Neural cell (in vitro differentiated cells): ENCODE measurements at regions not wholly inside any gene's neighbourhood (a gene's known extent, or its start where the extent isn't known, plus 50 kb on each side); places are given as distances from the start of the nearest gene placed in this dataset.

Source experiments
- H2AFZ ChIP-seq: fragments of 200-600, 300-800 bp; sonication (generic), shearing (Covaris generic); 2 replicates; pipeline ENCODE4 v1.6.0; 2014; ENCODE audit warnings: low read depth, mild to moderate bottlenecking, antibody characterized with exemption, low read length, moderate library complexity
- H3F3A ChIP-seq: fragments of 200-600 bp; shearing (Covaris generic); 2 replicates; pipeline ENCODE4 v1.6.1; 2016; ENCODE audit warnings: mild to moderate bottlenecking, moderate library complexity, mixed read lengths, antibody characterized with exemption, low read length; ENCODE audit not compliant: insufficient read depth, poor library complexity, severe bottlenecking
- H3K27ac ChIP-seq: fragments of 200-600, 300-800 bp; sonication (generic), shearing (Covaris generic); 2 replicates; pipeline ENCODE4 v1.5.1; 2014; ENCODE audit warnings: mild to moderate bottlenecking, low read length, moderate library complexity
- H3K27me3 ChIP-seq: fragments of 300-800, 200-600 bp; sonication (generic), shearing (Covaris generic); 2 replicates; pipeline ENCODE4 v1.6.0; 2014; ENCODE audit warnings: mild to moderate bottlenecking, low read depth, low read length, moderate library complexity; ENCODE audit not compliant: insufficient read depth
- H3K36me3 ChIP-seq: fragments of 300-800, 200-600 bp; sonication (generic), shearing (Covaris generic); 2 replicates; pipeline ENCODE4 v1.5.1; 2014; ENCODE audit warnings: mild to moderate bottlenecking, antibody characterized with exemption, low read length, moderate library complexity; ENCODE audit not compliant: insufficient read depth
- H3K4me2 ChIP-seq: fragments of 300-800, 200-600 bp; sonication (generic), shearing (Covaris generic); 2 replicates; pipeline ENCODE4 v1.6.0; 2014; ENCODE audit warnings: mild to moderate bottlenecking, low read length
- H3K4me3 ChIP-seq: fragments of 300-800, 200-600 bp; sonication (generic), shearing (Covaris generic); 2 replicates; pipeline ENCODE4 v1.5.1; 2014; ENCODE audit warnings: mild to moderate bottlenecking, low read length, moderate library complexity
- H3K79me2 ChIP-seq: fragments of 200-600 bp; shearing (Covaris generic); replicated peaks from 2 replicates; pipeline ENCODE4 v1.6.0; 2014; ENCODE audit warnings: mild to moderate bottlenecking, low read length, moderate library complexity; ENCODE audit not compliant: insufficient read depth
- H3K9ac ChIP-seq: fragments of 300-800, 200-600 bp; sonication (generic), shearing (Covaris generic); 2 replicates; pipeline ENCODE4 v1.6.1; 2016; ENCODE audit warnings: mild to moderate bottlenecking, low read length, mixed read lengths
- H3K9me2 ChIP-seq: fragments of 200-600 bp; shearing (Covaris generic); 2 replicates; pipeline ENCODE4 v1.6.1; 2016; ENCODE audit warnings: mild to moderate bottlenecking, low read length, mixed read lengths; ENCODE audit not compliant: insufficient read depth
- H3K9me3 ChIP-seq: fragments of 200-600, 300-800 bp; sonication (generic), shearing (Covaris generic); 2 replicates; pipeline ENCODE4 v1.6.1; 2016; ENCODE audit warnings: mild to moderate bottlenecking, mixed run types, low read length, moderate library complexity, mixed read lengths
- H4K20me1 ChIP-seq: fragments of 200-600 bp; shearing (Covaris generic); 2 replicates; pipeline ENCODE4 v1.6.1; 2016; ENCODE audit warnings: mild to moderate bottlenecking, mixed run types; ENCODE audit not compliant: insufficient read depth
- EP300 ChIP-seq: fragments of 450-650 bp; conservative IDR thresholded peaks from 2 replicates; pipeline ENCODE4 v1.6.1; 2014; ENCODE audit warnings: antibody characterized with exemption, mild to moderate bottlenecking, moderate library complexity; ENCODE audit not compliant: poor library complexity, severe bottlenecking
- EZH2 ChIP-seq: fragments of 200-600, 300-800 bp; shearing (Covaris generic), sonication (generic); IDR thresholded peaks from 2 replicates; pipeline ENCODE4 v1.6.1; 2014; ENCODE audit warnings: antibody characterized with exemption, low read length, borderline replicate concordance, mild to moderate bottlenecking; ENCODE audit not compliant: insufficient read depth, poor library complexity, severe bottlenecking
- MXI1 ChIP-seq: fragments of 450-650 bp; conservative IDR thresholded peaks from 2 replicates; pipeline ENCODE4 v1.6.1; 2014; ENCODE audit warnings: antibody characterized with exemption, mild to moderate bottlenecking; ENCODE audit not compliant: poor library complexity, severe bottlenecking
- POLR2AphosphoS5 ChIP-seq: IDR thresholded peaks from 2 replicates; pipeline ENCODE4 v1.6.1; 2012
- RAD21 ChIP-seq: fragments of 450-650 bp; conservative IDR thresholded peaks from 2 replicates; pipeline ENCODE4 v1.6.1; 2014; ENCODE audit warnings: antibody characterized with exemption, mild to moderate bottlenecking, moderate library complexity
- SMC3 ChIP-seq: fragments of 450-650 bp; conservative IDR thresholded peaks from 2 replicates; pipeline ENCODE4 v1.6.1; 2014; ENCODE audit warnings: antibody characterized with exemption, mild to moderate bottlenecking, moderate library complexity; ENCODE audit not compliant: poor library complexity
- TAF1 ChIP-seq: IDR thresholded peaks from 2 replicates; pipeline ENCODE4 v1.6.1; 2012; ENCODE audit warnings: low read depth
- TF ChIP-seq, protein P1 (sequence below): fragments of 450-650 bp; IDR thresholded peaks from 2 replicates; pipeline ENCODE4 v1.5.1; 2014; ENCODE audit warnings: antibody characterized with exemption, mild to moderate bottlenecking, moderate library complexity; ENCODE audit not compliant: poor library complexity, severe bottlenecking
- TF ChIP-seq, protein P2 (sequence below): IDR thresholded peaks from 2 replicates; pipeline ENCODE4 v1.6.1; 2012; ENCODE audit warnings: borderline replicate concordance

DNA sequence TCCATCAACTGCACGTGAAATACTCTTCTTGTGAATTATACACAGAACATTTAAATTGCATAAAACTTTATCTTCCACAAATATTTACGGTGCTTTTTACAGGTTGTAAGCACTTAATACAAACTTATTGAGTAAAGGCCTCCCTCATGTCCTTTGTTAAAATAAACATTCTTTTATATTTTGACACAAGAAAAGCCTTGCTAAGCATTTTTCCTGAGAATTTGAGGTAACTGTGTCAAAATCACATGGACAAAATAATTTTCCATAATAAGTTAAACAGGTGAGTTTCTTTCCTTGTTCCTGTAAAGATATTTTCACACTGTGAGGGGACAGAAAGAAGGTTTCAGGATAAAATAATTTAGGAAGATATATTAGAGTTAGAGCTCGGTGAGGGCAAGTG is 1317.1 kb upstream of the ZEB2 start:
- Histone ChIP-seq H3K9me2 (no peaks in the 10 kb centered on the region), H3F3A (no peaks in the 10 kb centered on the region), H3K27ac (no peak overlapping the region), H2AFZ (no peak overlapping the region), H3K4me3 (no peak overlapping the region), H3K36me3 (no peaks in the 10 kb centered on the region), H3K9ac (no peak overlapping the region), H4K20me1 (no peaks in the 10 kb centered on the region), H3K79me2 (no peaks in the 10 kb centered on the region), H3K9me3 (no peaks in the 10 kb centered on the region), H3K4me2 (no peak overlapping the region), H3K27me3 (no peaks in the 10 kb centered on the region)
- TF ChIP-seq TAF1 = no peak
- TF ChIP-seq POLR2AphosphoS5 = no peak
- TF ChIP-seq RAD21 = no peak
- TF ChIP-seq, protein P1, sequence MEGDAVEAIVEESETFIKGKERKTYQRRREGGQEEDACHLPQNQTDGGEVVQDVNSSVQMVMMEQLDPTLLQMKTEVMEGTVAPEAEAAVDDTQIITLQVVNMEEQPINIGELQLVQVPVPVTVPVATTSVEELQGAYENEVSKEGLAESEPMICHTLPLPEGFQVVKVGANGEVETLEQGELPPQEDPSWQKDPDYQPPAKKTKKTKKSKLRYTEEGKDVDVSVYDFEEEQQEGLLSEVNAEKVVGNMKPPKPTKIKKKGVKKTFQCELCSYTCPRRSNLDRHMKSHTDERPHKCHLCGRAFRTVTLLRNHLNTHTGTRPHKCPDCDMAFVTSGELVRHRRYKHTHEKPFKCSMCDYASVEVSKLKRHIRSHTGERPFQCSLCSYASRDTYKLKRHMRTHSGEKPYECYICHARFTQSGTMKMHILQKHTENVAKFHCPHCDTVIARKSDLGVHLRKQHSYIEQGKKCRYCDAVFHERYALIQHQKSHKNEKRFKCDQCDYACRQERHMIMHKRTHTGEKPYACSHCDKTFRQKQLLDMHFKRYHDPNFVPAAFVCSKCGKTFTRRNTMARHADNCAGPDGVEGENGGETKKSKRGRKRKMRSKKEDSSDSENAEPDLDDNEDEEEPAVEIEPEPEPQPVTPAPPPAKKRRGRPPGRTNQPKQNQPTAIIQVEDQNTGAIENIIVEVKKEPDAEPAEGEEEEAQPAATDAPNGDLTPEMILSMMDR = no peak
- TF ChIP-seq EZH2 = no peak
- TF ChIP-seq, protein P2, sequence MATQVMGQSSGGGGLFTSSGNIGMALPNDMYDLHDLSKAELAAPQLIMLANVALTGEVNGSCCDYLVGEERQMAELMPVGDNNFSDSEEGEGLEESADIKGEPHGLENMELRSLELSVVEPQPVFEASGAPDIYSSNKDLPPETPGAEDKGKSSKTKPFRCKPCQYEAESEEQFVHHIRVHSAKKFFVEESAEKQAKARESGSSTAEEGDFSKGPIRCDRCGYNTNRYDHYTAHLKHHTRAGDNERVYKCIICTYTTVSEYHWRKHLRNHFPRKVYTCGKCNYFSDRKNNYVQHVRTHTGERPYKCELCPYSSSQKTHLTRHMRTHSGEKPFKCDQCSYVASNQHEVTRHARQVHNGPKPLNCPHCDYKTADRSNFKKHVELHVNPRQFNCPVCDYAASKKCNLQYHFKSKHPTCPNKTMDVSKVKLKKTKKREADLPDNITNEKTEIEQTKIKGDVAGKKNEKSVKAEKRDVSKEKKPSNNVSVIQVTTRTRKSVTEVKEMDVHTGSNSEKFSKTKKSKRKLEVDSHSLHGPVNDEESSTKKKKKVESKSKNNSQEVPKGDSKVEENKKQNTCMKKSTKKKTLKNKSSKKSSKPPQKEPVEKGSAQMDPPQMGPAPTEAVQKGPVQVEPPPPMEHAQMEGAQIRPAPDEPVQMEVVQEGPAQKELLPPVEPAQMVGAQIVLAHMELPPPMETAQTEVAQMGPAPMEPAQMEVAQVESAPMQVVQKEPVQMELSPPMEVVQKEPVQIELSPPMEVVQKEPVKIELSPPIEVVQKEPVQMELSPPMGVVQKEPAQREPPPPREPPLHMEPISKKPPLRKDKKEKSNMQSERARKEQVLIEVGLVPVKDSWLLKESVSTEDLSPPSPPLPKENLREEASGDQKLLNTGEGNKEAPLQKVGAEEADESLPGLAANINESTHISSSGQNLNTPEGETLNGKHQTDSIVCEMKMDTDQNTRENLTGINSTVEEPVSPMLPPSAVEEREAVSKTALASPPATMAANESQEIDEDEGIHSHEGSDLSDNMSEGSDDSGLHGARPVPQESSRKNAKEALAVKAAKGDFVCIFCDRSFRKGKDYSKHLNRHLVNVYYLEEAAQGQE = no peak
- no peak for TF ChIP-seq MXI1
- no peak for TF ChIP-seq EP300
- TF ChIP-seq SMC3 = no peak

DNA sequence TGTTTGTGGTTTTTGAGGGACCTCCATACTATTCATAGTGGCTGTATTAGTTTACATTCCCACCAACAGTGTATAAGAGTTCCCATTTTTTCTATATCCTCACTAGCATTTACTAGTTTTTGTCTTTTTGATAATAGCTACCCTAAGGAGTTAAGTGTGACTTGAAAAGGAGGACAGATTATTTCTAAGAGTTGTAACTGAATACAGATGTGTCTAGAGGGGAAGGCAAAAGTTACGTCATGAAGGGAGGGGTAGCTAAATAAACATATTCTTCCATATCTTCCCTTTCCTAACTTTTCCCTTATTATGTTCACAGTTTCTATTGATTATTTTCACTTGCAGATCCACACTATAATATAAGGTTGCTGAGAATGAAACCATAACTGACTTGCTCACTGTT is 1315.7 kb upstream of the ZEB2 start:
- no peaks in the 10 kb centered on the region for H3K36me3 ChIP-seq

More for the DNA sequence above, 1315.7 kb upstream of the ZEB2 start:
- no peak overlapping the region for H3K4me3 ChIP-seq
- H3K79me2 ChIP-seq = no peaks in the 10 kb centered on the region
- H3K27me3 ChIP-seq = no peaks in the 10 kb centered on the region
- no peak for TF ChIP-seq TAF1
- TF ChIP-seq EP300 = no peak
- TF ChIP-seq MXI1 = no peak
- TF ChIP-seq, protein P1 = no peak
- TF ChIP-seq SMC3 = no peak
- no peak for TF ChIP-seq RAD21
- no peak for TF ChIP-seq POLR2AphosphoS5
- TF ChIP-seq EZH2 = no peak
- H3K27ac ChIP-seq = no peak overlapping the region
- no peak overlapping the region for H2AFZ ChIP-seq
- no peaks in the 10 kb centered on the region for H3F3A ChIP-seq
- no peaks in the 10 kb centered on the region for H4K20me1 ChIP-seq
- H3K9me2 ChIP-seq = no peaks in the 10 kb centered on the region
- H3K9ac ChIP-seq = no peak overlapping the region
- H3K9me3 ChIP-seq = no peaks in the 10 kb centered on the region
- H3K4me2 ChIP-seq = no peak overlapping the region
